ENCODE measurements at regions not wholly inside any gene's neighbourhood (a gene's known extent, or its start where the extent isn't known, plus 50 kb on each side); places are given as distances from the start of the nearest gene placed in this dataset.

- Histone ChIP-seq H3K4me3 (no peak overlapping the region), H3K36me3 (no peaks in the 10 kb centered on the region), H3K4me1 (no peaks in the 10 kb centered on the region), H3K9me3 (peaks cover 0 to 3% (median 0%) of the 10 kb centered on the region in 3 donors), H3K27ac (no peak overlapping the region), H3K27me3 (no peaks in the 10 kb centered on the region)
- TF ChIP-seq CTCF (IDR thresholded peaks at IDR 0.05) (no peak), POLR2A (IDR thresholded peaks at IDR 0.05) (no peak)
- intact Hi-C loops (cut with DNase I) = no loop called here
- no peak for DNase-seq
Observed at GRCh38 chr13:64930636-64931035, 2299.5 kb downstream of the PCDH9 start.

GRCh38 chr13:64928696-64929499, 2301.2 kb downstream of the PCDH9 start:
- WGBS, 2 donors = 42 to 51% methylated on average over 3 of the region's 3 CpGs
- intact Hi-C loops (cut with DNase I) = no loop called here

DNA sequence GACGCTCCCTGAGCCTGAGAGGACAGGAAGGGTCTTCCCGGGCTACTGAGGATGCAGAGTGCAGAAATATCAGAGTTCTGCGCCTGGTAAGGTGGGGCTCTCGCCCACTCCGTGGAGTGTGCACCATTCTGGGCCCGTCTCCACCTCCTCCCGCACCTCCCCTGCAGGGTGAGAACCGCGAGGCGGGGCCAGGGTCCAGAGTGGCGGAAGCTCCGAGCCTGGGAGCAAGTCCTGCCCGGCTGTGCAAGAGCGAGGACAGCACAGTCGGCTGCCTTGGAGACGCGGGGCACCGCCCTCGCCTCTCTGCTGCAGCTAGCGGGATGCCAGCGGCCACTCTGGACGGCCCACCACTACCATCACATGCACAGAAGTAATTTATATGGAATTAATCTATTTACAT, 2304.4 kb downstream of the PCDH9 start:
- Histone ChIP-seq H3K27ac (no peak overlapping the region), H3K36me3 (no peaks in the 10 kb centered on the region), H3K9me3 (peaks cover 0 to 10% (median 6%) of the 10 kb centered on the region in 3 donors), H3K27me3 (no peaks in the 10 kb centered on the region), H3K4me1 (no peaks in the 10 kb centered on the region), H3K4me3 (no peak overlapping the region)
- WGBS, 2 donors = 90 to 96% methylated on average over 3 to 15 of the region's 22 CpGs
- intact Hi-C loops (cut with DNase I) = no loop called here
- no peak for TF ChIP-seq CTCF (IDR thresholded peaks at IDR 0.05)
- TF ChIP-seq POLR2A (IDR thresholded peaks at IDR 0.05) = no peak
- no peak for DNase-seq

More at GRCh38 chr13:64928696-64929499, 2301.2 kb downstream of the PCDH9 start:
- Histone ChIP-seq H3K27me3 (no peaks in the 10 kb centered on the region), H3K27ac (no peak overlapping the region), H3K4me1 (no peaks in the 10 kb centered on the region), H3K9me3 (peaks cover 0 to 10% (median 6%) of the 10 kb centered on the region in 3 donors), H3K36me3 (no peaks in the 10 kb centered on the region), H3K4me3 (no peak overlapping the region)
- DNase-seq = no peak
- TF ChIP-seq CTCF (IDR thresholded peaks at IDR 0.05) (no peak), POLR2A (IDR thresholded peaks at IDR 0.05) (no peak)

DNA sequence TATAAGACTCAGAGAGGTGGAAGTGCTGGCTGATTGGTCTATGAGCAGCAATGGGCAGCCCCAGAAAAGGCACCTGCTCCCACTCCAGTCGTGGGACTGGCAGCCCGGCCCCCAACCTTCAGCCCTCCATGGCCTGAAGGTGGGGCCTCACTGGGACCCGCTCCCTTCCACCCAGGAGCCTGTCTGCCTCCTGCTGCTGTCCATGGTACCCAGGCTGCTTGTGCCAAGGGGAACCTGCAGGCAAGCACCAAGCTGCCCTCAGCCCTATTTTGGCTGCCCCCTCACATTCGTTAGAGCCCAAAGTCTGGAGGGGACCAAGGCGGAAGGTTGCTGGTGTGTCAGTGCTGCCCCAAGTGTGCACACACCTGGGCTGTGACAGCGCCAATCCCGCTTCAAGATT, 2304.9 kb downstream of the PCDH9 start:
- no peak for DNase-seq

More for the DNA sequence above, 2304.9 kb downstream of the PCDH9 start:
- H3K36me3 ChIP-seq = no peaks in the 10 kb centered on the region
- 80% methylated on average over 1 of the region's 7 CpGs; no CpG with 5 or more reads in 1 of the 2 donors for WGBS, 2 donors
- H3K27me3 ChIP-seq = no peaks in the 10 kb centered on the region
- H3K9me3 ChIP-seq = peaks cover 0 to 10% (median 6%) of the 10 kb centered on the region in 3 donors
- intact Hi-C loops (cut with DNase I) = no loop called here
- no peak overlapping the region for H3K27ac ChIP-seq
- no peaks in the 10 kb centered on the region for H3K4me1 ChIP-seq
- TF ChIP-seq POLR2A (IDR thresholded peaks at IDR 0.05) (no peak), CTCF (IDR thresholded peaks at IDR 0.05) (no peak)
- H3K4me3 ChIP-seq = no peak overlapping the region
